Smooth muscle cell (in vitro differentiated cells): ENCODE measurements at regions not wholly inside any gene's neighbourhood (a gene's known extent, or its start where the extent isn't known, plus 50 kb on each side); places are given as distances from the start of the nearest gene placed in this dataset.

ENCODE experiments used
- DNase-seq: peaks from one replicate; lab custom pipeline; 2025; ENCODE audit not compliant: unreplicated experiment; lab: John Stamatoyannopoulos, UW
- H2AFZ ChIP-seq: fragments of 200-600 bp; sonication (generic); 2 replicates; pipeline ENCODE4 v1.6.0; 2016; ENCODE audit warnings: antibody characterized with exemption, low read depth, mild to moderate bottlenecking
- H3F3A ChIP-seq: fragments of 200-600 bp; sonication (generic); 2 replicates; pipeline ENCODE4 v1.6.0; 2017; ENCODE audit warnings: antibody characterized with exemption, low read depth
- H3K27ac ChIP-seq: fragments of 200-600 bp; sonication (generic); 2 replicates; pipeline ENCODE4 v1.5.1; 2016; ENCODE audit warnings: low read depth, mild to moderate bottlenecking
- H3K27me3 ChIP-seq: fragments of 200-600 bp; sonication (generic); 2 replicates; pipeline ENCODE4 v1.6.1; 2016; ENCODE audit warnings: low read depth, mild to moderate bottlenecking
- H3K36me3 ChIP-seq: fragments of 200-600 bp; sonication (generic); 2 replicates; pipeline ENCODE4 v1.5.1; 2016; ENCODE audit warnings: low read depth
- H3K4me1 ChIP-seq: fragments of 200-600 bp; sonication (generic); 2 replicates; pipeline ENCODE4 v1.5.1; 2016; ENCODE audit warnings: low read depth
- H3K4me2 ChIP-seq: fragments of 200-600 bp; sonication (generic); 2 replicates; pipeline ENCODE4 v1.6.0; 2016; ENCODE audit warnings: mild to moderate bottlenecking
- H3K4me3 ChIP-seq: fragments of 200-600 bp; sonication (generic); 2 replicates; pipeline ENCODE4 v1.5.1; 2016; ENCODE audit warnings: mild to moderate bottlenecking
- H3K79me2 ChIP-seq: fragments of 200-600 bp; sonication (generic); 2 replicates; pipeline ENCODE4 v1.6.0; 2016; ENCODE audit warnings: low read depth, mild to moderate bottlenecking
- H3K9ac ChIP-seq: fragments of 200-600 bp; sonication (generic); 2 replicates; pipeline ENCODE4 v1.6.0; 2016; ENCODE audit warnings: low read depth
- H3K9me3 ChIP-seq: fragments of 200-600 bp; sonication (generic); replicated peaks from 2 replicates; pipeline ENCODE4 v1.5.1; 2016; ENCODE audit warnings: low read depth
- H4K20me1 ChIP-seq: fragments of 200-600 bp; sonication (generic); 2 replicates; pipeline ENCODE4 v1.6.0; 2016; ENCODE audit warnings: low read depth
- CTCF ChIP-seq: fragments of 200-600 bp; sonication (generic); IDR thresholded peaks from 2 replicates; pipeline ENCODE4 v1.5.1; 2017; ENCODE audit warnings: borderline replicate concordance, mild to moderate bottlenecking, antibody characterized with exemption; ENCODE audit not compliant: insufficient read depth, poor library complexity, severe bottlenecking
- WGBS: methylation state at CpG from one replicate; pipeline ENCODE4 v1.1.7; 2016; ENCODE audit warnings: low lambda C conversion rate; 5-methylcytosine and 5-hydroxymethylcytosine counted together

DNA sequence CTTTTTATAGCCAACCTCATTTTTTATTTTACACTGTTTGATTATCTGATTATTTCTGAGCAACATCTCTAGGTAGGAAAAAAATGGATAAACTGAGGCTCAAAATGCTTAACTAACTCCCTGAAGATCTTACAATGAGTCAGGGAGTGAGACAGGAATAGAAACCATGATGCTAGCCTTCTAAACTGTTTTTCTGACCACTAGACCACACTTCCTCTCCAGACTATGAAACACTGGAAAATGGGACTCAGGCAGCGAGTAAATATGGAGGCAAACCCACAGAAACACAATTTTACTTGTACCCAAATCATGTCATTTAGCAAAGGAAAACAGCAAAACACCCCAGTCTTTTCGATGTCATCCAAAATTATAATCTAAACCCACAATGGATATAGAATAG, 129.9 kb upstream of the ANKH start:
- no peak overlapping the region for H3K9ac ChIP-seq
- no peaks in the 10 kb centered on the region for H3K4me1 ChIP-seq
- no peaks in the 10 kb centered on the region for H3K9me3 ChIP-seq
- H3K27me3 ChIP-seq: no peaks in the 10 kb centered on the region
- H3K4me3 ChIP-seq: no peak overlapping the region
- TF ChIP-seq CTCF: no peak
- H3K27ac ChIP-seq: no peak overlapping the region
- no peaks in the 10 kb centered on the region for H3K36me3 ChIP-seq
- no peaks in the 10 kb centered on the region for H4K20me1 ChIP-seq
- H3F3A ChIP-seq: no peaks in the 10 kb centered on the region
- 97% methylated on average over 2 of the region's 2 CpGs for WGBS
- no peaks in the 10 kb centered on the region for H3K79me2 ChIP-seq
- H2AFZ ChIP-seq: peak overlapping the region; percentile 8
- H3K4me2 ChIP-seq: no peak overlapping the region
- DNase-seq: no peak

- Histone ChIP-seq H3K79me2 (no peaks in the 10 kb centered on the region), H4K20me1 (no peaks in the 10 kb centered on the region), H3K27me3 (no peaks in the 10 kb centered on the region), H3K4me3 (no peak overlapping the region), H3K9ac (no peak overlapping the region), H3K9me3 (no peaks in the 10 kb centered on the region), H3K4me2 (no peak overlapping the region), H3F3A (no peaks in the 10 kb centered on the region), H2AFZ (no peak overlapping the region), H3K36me3 (no peaks in the 10 kb centered on the region), H3K27ac (no peak overlapping the region), H3K4me1 (no peaks in the 10 kb centered on the region)
- WGBS: 84% methylated on average over 3 of the region's 3 CpGs
- DNase-seq: no peak
- no peak for TF ChIP-seq CTCF
These were observed 126.9 kb upstream of the ANKH start for GRCh38 chr5:14998491-14998890.

- Histone ChIP-seq H4K20me1 (no peaks in the 10 kb centered on the region), H3K4me3 (no peak overlapping the region)
- 92% methylated on average over 3 of the region's 3 CpGs for WGBS
These were observed 125.4 kb upstream of the ANKH start for GRCh38 chr5:14996997-14997396.

More at GRCh38 chr5:14996997-14997396, 125.4 kb upstream of the ANKH start:
- Histone ChIP-seq H3K4me2 (no peak overlapping the region), H3K36me3 (no peaks in the 10 kb centered on the region), H3K79me2 (no peaks in the 10 kb centered on the region), H3F3A (no peaks in the 10 kb centered on the region), H3K27ac (no peak overlapping the region), H3K27me3 (no peaks in the 10 kb centered on the region), H3K9ac (no peak overlapping the region), H3K9me3 (no peaks in the 10 kb centered on the region), H3K4me1 (no peaks in the 10 kb centered on the region), H2AFZ (no peak overlapping the region)
- no peak for TF ChIP-seq CTCF
- DNase-seq: no peak
